Mucosa of descending colon (tissue), 3 donors: ENCODE measurements at regions not wholly inside any gene's neighbourhood (a gene's known extent, or its start where the extent isn't known, plus 50 kb on each side); places are given as distances from the start of the nearest gene placed in this dataset.
A peak's percentile ranks its signal among the peaks of the same experiment; 100 is the strongest.

Experiments
- ATAC-seq: fragments of 200-7000 bp; cut with Tn5 transposase; one replicate; pipeline ENCODE4 v1.9.1; 2020; ENCODE audit warnings: mild to moderate bottlenecking, moderate library complexity
- DNase-seq, 3 donors: peaks; one replicate each; pipeline ENCODE4 v3.0.0-alpha.2; 2020
- H3K36me3 ChIP-seq: fragments of 200-600 bp; one replicate; pipeline ENCODE4 v1.8.0; 2021; ENCODE audit warnings: low read depth, mild to moderate bottlenecking
- H3K4me1 ChIP-seq: fragments of 200-600 bp; one replicate; pipeline ENCODE4 v1.8.0; 2021; ENCODE audit warnings: low read depth, mild to moderate bottlenecking
- H3K4me3 ChIP-seq: fragments of 200-600 bp; one replicate; pipeline ENCODE4 v1.8.0; 2021; ENCODE audit warnings: mild to moderate bottlenecking
- H3K9me3 ChIP-seq: fragments of 200-600 bp; one replicate; pipeline ENCODE4 v1.8.0; 2021; ENCODE audit warnings: mild to moderate bottlenecking
- CTCF ChIP-seq: fragments of 200-600 bp; IDR thresholded peaks from one replicate; pipeline ENCODE4 v1.8.0; 2022; ENCODE audit warnings: antibody characterized with exemption, mild to moderate bottlenecking
- intact Hi-C, 2 donors: fragments of 100-400 bp; cut with DNase I in 1 of 2; cut with micrococcal nuclease in 1 of 2; formaldehyde crosslinking; loops; one replicate each; pipeline versions ENCODE4 v1.11.0 to v1.11.1; 2022; cut with DNase I, micrococcal nuclease
- donor health status: DM: no; HTN: no; CAD: no; lungs with moderate emphysema.
- donor health status: DM: no; HTN: no; CAD: no.
- donor health status: DM: no; HTN: yes; CAD: no.

GRCh38 chr3:72380193-72380592 lies 468.1 kb downstream of the SHQ1 start:
- H3K9me3 ChIP-seq: no peaks in the 10 kb centered on the region
- TF ChIP-seq CTCF: no peak
- H3K4me3 ChIP-seq: no peak overlapping the region
- DNase-seq (no peak), ATAC-seq (peak; percentile 12)
- no peaks in the 10 kb centered on the region for H3K36me3 ChIP-seq
- intact Hi-C loops: no loop called here
- H3K4me1 ChIP-seq: peaks cover 34% of the 10 kb centered on the region

GRCh38 chr3:72379500-72380187 lies 468.6 kb downstream of the SHQ1 start:
- Histone ChIP-seq H3K4me3 (no peak overlapping the region), H3K4me1 (peaks cover 29% of the 10 kb centered on the region), H3K9me3 (no peaks in the 10 kb centered on the region), H3K36me3 (no peaks in the 10 kb centered on the region)
- ATAC-seq (peak; percentile 96), DNase-seq (peak in 1 of 3 donors; percentile 29)
- intact Hi-C loops: no loop called here
- TF ChIP-seq CTCF: no peak

GRCh38 chr3:72378287-72378686 lies 470.0 kb downstream of the SHQ1 start:
- Histone ChIP-seq H3K36me3 (no peaks in the 10 kb centered on the region), H3K4me1 (peaks cover 24% of the 10 kb centered on the region), H3K4me3 (no peak overlapping the region), H3K9me3 (no peaks in the 10 kb centered on the region)
- DNase-seq: no peak
- no peak for TF ChIP-seq CTCF
- ATAC-seq: no peak
- intact Hi-C loops: no loop called here

GRCh38 chr3:72376956-72377710 lies 471.1 kb downstream of the SHQ1 start:
- intact Hi-C loops: no loop called here

More at GRCh38 chr3:72376956-72377710, 471.1 kb downstream of the SHQ1 start:
- no peak for ATAC-seq
- no peak for DNase-seq
- Histone ChIP-seq H3K4me3 (no peak overlapping the region), H3K9me3 (no peaks in the 10 kb centered on the region), H3K4me1 (peaks cover 24% of the 10 kb centered on the region), H3K36me3 (no peaks in the 10 kb centered on the region)
- TF ChIP-seq CTCF: no peak
